Lung microvascular endothelial cell (primary cell): ENCODE measurements at regions not wholly inside any gene's neighbourhood (a gene's known extent, or its start where the extent isn't known, plus 50 kb on each side); places are given as distances from the start of the nearest gene placed in this dataset.
A peak's percentile ranks its signal among the peaks of the same experiment; 100 is the strongest.

Experiments
- DNase-seq, 2 donors: peaks; one replicate each; pipeline versions ENCODE4 v3.0.0 to v3.0.0-alpha.2; 2010; ENCODE audit warnings: low read depth in 2 of 2

- no peak for DNase-seq
Observed at GRCh38 chr21:38958940-38959691, 153.4 kb downstream of the ETS2 start.

GRCh38 chr21:38958323-38958705 lies 152.6 kb downstream of the ETS2 start:
- DNase-seq: no peak

DNA sequence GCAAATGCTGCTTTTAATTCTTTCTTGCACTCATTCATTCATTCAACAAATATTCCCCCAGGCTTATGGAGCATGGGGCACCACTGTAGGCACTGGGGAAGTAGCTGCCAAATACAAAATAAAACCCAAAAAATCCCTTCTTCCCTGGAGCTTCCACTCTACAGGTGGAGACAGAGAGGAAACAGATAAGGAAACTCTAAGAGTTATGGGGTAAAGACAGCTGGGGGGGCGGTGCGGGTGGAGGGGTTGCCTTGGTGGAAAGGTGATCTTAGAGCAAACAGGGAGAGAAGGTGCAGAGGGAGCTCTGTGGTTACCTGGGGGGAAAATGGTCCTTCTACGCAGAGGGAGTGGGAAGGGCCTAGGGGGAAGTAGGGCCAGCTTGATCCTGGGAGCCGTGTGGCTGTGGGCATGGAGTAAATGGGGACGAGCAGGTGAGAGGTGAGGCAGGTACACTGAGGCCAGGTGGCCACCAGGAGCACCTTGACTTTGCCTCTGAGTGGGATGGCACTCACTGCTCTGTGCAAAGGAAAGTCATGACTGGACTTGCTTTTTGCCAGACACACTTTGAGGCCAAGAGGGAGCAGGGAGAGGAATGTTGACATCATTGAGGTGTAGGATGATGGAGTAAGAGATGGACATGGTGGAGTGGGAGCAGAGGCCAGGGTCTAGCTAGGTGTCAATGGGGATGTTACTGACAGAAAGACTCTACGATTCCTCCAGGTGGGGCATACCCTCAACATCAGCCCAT lies 152.0 kb downstream of the ETS2 start:
- no peak for DNase-seq

- DNase-seq: no peak
Observed at GRCh38 chr21:38956856-38957571, 151.3 kb downstream of the ETS2 start.

GRCh38 chr21:38956521-38956855 lies 150.8 kb downstream of the ETS2 start:
- no peak for DNase-seq

GRCh38 chr21:38956007-38956406 lies 150.3 kb downstream of the ETS2 start:
- DNase-seq: no peak

- no peak for DNase-seq
Observed at GRCh38 chr21:38955495-38955894, 149.8 kb downstream of the ETS2 start.

GRCh38 chr21:38954588-38955004 lies 148.9 kb downstream of the ETS2 start:
- no peak for DNase-seq

DNA sequence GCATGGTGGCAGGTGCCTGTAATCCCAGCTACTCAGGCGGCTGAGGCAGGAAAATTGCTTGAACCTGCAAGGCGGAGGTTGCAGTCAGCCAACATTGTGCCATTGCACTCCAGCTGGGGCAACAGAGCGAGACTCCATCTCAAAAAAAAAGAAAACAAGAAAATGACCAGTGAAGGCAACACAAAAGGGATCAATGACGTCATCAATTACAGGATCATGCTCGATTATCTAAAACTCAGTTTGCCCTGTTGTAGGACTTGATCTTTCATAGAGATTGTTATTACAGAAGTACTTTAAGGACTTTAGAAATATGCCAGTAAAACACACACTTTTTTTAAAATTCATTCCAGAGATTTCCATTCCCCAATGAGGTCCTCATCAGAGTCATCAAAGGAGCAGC lies 147.8 kb downstream of the ETS2 start:
- no peak for DNase-seq

DNA sequence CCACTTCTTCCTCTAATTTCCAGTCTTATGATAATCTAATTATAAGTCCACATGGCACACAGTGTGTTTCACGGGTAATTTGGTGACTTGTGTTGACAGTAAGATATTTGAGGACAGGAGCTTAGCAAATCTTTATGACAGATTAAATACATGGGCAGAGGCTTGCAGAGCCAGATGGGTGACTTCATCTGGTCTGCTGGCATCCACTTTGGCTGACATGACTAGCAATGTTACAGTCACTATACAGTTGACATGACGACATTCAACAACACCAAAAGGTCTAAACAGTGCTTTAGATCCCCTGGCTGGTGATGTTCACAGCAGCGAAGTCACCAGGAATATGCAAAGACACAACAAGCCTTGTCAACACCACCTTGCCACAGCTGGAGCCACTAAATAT lies 147.2 kb downstream of the ETS2 start:
- no peak for DNase-seq

DNA sequence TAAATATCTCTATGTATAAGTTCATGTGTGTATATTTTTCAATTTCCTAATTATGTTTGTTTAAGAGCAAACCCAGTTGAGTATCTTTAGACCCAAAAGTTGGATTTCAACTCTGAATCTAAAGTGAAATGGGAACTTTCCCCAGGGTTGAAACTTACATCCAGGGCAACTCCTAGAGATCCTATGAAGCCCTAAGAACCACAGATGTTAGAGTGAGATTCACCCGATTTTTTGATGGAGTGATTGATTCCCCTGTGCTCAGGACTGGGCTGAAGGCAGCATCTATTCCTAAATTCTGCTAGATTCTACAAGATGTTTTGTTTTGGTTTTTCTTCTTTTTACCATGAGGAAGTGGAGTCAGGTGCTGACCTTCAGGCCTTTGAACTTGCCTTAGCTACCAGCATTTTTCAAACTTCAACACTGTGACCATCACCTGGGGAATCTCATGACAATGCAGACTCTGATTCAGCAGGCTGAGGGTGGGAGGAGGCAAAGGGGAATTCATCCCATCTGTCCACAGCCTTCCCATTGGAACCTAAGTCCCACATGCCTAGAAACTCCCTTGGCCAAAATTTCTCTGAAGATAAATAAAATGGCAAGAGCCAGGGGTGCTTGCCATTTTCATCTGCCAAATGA lies 145.5 kb downstream of the ETS2 start:
- no peak for DNase-seq

DNA sequence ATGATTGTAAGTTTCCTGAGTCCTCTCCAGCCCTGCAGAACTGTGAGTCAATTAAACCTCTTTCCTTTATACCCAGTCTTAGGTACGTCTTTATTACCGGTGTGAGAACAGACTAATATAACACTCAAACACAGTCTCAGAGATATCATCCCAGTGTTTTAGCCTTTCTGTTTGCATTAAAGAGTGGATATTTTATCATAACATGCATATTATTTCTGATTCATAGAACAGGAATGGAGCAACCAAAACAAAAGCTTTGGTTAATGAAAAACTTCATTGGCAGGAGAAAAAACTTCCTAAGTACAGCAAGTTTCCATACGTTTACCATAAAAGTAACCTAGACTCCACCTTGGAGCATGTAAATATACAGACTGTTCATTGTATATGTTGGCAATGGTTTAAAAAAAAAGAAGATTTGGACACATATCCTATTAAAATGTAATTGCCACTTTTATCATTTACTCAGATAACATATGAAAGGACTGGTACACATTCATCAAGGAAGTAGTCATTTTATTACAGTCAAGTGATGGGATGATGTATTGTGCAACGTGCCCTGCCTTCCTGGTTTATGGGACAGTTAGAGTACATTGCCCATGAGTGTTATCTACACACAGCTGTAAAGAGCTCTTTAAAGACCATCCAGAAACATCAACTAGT lies 144.8 kb downstream of the ETS2 start:
- DNase-seq: no peak

GRCh38 chr21:38949070-38949380 lies 143.3 kb downstream of the ETS2 start:
- DNase-seq: no peak

DNA sequence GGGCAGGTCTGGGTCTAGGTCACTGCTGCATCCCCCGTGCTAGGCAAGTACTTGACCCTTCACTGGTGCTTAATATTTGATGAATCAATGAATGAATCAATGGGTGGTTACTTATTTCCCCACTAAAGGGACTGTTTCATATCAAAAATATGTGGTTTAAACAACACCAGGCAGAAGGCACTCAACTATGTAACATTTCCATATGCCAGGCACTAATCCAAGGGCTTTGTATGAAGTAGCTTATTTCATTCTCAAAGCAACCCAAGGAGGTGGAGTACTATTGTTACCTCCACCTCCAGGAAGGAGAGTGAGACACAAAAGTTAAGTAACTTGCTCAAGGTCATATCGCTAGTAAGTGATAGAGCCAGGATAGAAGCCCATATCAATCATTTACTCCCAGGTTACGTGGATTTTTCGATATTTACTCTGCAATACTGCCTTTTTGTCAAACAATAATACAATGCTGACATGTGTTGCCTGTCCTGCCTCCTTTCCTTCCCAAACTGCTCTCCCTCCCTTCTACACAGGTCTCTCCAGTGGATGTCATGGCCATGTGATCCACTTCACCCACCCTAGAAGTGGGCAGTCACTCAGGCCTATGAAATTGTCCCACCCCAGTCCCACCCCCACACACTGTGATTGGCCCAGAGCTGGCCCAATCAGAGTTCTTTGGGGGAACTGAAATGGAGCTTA lies 142.8 kb downstream of the ETS2 start:
- no peak for DNase-seq

- no peak for DNase-seq
Observed at GRCh38 chr21:38945545-38946245, 140.0 kb downstream of the ETS2 start.

DNA sequence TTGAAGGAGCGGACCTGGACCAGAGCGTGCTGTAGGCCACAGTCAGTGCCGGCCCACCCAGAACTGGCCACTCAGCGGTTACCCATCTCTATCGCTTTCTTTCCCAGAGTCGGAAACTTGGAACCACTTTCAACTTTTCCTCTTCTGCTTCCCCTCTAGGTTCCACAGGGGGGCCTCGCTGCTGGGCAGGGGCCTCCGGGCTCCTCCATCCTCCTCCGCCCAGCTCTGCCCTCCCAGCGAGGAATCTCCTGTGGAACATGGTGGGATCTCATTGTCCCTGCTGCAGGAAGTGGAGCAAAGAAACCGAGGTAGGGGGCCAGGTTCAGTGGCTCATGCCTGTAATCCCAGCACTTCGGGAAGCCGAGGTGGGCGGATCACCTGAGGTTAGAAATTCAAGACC lies 139.2 kb downstream of the ETS2 start:
- no peak for DNase-seq

DNA sequence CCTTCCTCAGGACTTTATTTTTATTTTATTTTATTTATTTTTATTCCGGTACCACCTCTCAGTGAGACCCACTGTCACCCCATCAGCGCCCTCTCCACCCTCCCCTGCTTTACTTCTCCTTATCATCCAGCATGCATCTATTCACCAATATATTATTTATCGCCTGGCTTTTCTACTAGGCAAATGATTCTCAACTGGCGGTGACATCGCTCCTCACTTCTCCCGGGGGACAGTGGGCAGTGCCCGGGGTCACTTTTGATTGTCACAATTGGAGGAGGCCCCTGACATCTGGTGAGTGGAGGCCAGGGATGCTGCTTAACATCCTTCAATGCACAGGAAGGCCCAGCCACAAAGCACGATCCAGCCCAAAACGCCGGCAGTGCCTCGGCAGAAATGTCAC lies 138.7 kb downstream of the ETS2 start:
- no peak for DNase-seq

GRCh38 chr21:38942748-38943211 lies 137.1 kb downstream of the ETS2 start:
- no peak for DNase-seq

DNA sequence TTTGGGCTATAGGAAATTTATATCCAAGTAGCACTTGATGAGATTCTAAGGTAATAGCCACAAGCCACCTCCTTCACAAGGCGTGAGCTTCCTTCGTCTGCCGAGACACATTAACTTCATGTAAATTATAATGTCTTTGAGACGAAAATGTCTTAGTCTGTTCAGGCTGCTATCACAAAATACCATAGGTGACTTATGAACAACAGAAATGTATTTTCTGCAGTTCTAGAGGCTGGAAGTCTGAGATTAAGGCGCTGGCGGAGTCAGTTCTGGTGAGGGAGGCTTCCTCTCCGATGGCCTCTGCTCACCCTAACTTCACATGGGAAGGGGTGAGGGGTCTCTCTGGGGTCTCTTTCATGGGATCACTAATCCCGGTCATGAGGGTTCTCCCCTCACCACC lies 133.0 kb downstream of the ETS2 start:
- DNase-seq: no peak

GRCh38 chr21:38938343-38938742 lies 132.6 kb downstream of the ETS2 start:
- DNase-seq: peak; percentile 20 to 26
